ENCODE measurements at regions not wholly inside any gene's neighbourhood (a gene's known extent, or its start where the extent isn't known, plus 50 kb on each side); places are given as distances from the start of the nearest gene placed in this dataset.

DNA sequence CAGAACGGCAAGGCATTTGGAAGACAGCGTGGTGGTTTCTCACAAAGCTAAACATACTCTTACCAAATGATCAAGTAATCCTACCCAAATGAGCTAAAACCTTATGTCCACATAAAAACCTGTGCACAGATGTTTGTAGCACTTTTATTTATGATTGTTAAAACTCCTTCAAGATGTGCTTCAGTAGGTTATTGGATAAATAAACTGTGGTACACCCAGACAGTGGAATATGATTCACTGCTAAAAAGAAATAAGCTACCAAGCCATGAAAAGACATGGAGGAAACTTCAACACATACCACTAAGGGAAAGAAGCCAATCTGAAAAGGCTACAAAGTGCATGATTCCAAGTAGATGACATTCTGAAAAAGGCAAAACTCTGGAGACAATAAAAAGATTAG is 94.2 kb downstream of the FOXD1 start:
- Histone ChIP-seq H3K4me1 (ENCODE audit: insufficient read depth, low read length) (no peaks in the 10 kb centered on the region), H3K27me3 (ENCODE audit: insufficient read depth, low read length) (no peaks in the 10 kb centered on the region), H3K36me3 (ENCODE audit: insufficient read depth, low read depth, low read length) (no peaks in the 10 kb centered on the region), H3K9ac (ENCODE audit: low read depth, low read length) (no peak overlapping the region), H3K4me3 (ENCODE audit: low read length) (no peak overlapping the region), H3K27ac (ENCODE audit: low read length) (no peak overlapping the region), H3K9me3 (ENCODE audit: insufficient read depth, low read depth, low read length) (peaks cover 8% of the 10 kb centered on the region)

DNA sequence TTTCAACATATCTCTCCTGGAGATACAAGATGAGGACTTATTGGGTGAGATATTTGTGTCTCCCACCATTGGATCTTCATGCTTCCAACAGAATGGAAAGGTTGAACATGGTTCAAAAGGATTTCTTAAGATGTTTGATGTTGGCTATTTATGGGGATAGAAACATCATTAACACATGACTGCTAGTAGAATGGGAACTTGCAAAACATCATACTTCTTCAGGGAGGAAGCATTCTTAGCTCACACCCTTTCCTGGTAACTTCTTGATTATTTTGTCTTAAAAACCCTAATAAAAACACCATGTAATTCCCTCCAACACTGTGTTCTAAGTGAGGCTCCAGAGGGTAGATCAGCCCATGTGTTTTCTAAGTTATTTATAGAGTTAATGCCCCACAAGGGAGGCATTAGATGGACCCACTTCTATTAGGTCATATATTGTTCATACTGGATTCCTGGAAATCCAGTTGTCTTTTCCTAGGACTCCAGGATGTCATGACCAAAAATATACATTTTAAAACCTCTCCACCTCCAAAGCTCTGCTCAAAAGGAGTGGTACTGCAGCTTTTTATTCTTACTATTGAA is 95.8 kb downstream of the FOXD1 start:
- Histone ChIP-seq H3K4me1 (ENCODE audit: insufficient read depth, low read length) (no peaks in the 10 kb centered on the region), H3K27ac (ENCODE audit: low read length) (no peak overlapping the region), H3K36me3 (ENCODE audit: insufficient read depth, low read depth, low read length) (no peaks in the 10 kb centered on the region), H3K9me3 (ENCODE audit: insufficient read depth, low read depth, low read length) (peaks cover 13% of the 10 kb centered on the region), H3K4me3 (ENCODE audit: low read length) (no peak overlapping the region), H3K9ac (ENCODE audit: low read depth, low read length) (no peak overlapping the region), H3K27me3 (ENCODE audit: insufficient read depth, low read length) (no peaks in the 10 kb centered on the region)

DNA sequence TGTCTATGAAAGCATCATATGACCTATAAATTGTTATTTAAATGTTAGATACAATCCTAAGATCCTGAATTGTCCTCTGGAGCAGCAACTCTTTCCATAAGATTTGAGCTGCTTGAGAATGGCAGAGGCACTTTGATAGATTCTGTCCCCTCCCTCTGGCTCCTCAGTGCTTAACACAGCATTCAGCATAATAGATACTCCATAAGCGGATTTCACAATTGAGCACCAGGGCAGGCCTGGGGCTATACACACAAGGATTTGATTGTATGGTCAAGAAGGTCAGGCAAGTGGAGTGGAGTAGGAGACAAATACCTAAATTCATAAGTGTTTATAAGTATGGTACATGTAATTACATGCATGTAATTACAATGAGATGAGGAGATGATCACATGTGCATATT is 96.3 kb downstream of the FOXD1 start:
- H3K9me3 ChIP-seq (ENCODE audit: insufficient read depth, low read depth, low read length) = peaks cover 17% of the 10 kb centered on the region
- no peak overlapping the region for H3K9ac ChIP-seq (ENCODE audit: low read depth, low read length)
- H3K27ac ChIP-seq (ENCODE audit: low read length) = no peak overlapping the region
- no peak overlapping the region for H3K4me3 ChIP-seq (ENCODE audit: low read length)
- H3K36me3 ChIP-seq (ENCODE audit: insufficient read depth, low read depth, low read length) = no peaks in the 10 kb centered on the region
- H3K27me3 ChIP-seq (ENCODE audit: insufficient read depth, low read length) = no peaks in the 10 kb centered on the region
- H3K4me1 ChIP-seq (ENCODE audit: insufficient read depth, low read length) = no peaks in the 10 kb centered on the region

DNA sequence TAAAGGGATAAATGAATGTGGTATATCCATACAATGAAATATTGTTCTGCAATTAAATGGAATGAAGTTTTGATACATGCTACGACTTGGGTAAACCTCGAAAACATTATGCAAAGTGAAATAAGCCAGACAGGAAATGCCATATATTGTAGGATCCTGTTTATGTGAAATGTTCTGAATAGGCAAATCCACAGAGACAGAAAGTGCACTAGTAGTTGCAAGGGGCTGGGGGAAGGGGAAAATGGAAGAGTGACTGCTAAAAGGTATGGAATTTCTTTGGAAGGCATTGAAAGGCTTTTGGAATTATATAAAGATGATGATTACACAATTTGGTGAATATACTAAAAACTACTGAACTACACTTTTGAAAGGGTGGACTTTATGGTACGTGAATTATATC is 97.0 kb downstream of the FOXD1 start:
- no peaks in the 10 kb centered on the region for H3K27me3 ChIP-seq (ENCODE audit: insufficient read depth, low read length)
- no peaks in the 10 kb centered on the region for H3K36me3 ChIP-seq (ENCODE audit: insufficient read depth, low read depth, low read length)

DNA sequence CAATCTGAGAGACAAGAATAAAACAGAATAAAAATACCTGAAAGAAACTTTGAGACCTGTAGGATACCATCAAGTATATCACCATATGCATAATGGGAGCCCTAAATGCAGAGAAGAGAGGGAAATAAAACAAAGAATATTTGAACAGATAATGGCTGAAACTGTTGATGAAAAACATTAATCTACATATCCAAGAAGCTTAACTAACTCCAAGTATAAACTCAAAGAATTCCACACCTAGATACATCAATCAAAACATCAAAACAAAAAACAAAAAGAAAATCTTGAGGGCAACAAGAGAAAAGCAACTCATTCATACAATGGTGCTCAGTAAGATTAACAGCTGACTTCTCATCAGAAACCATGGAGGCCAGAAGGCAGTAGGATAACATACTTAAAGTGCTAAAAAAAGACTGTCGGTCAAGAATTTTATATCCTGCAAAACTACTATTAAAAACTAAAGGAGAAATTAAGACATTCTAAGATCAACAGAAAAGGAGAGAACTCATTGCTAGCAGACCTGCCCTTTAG is 101.6 kb downstream of the FOXD1 start:
- Histone ChIP-seq H3K9me3 (ENCODE audit: insufficient read depth, low read depth, low read length) (peaks cover 31% of the 10 kb centered on the region), H3K4me1 (ENCODE audit: insufficient read depth, low read length) (no peaks in the 10 kb centered on the region), H3K36me3 (ENCODE audit: insufficient read depth, low read depth, low read length) (no peaks in the 10 kb centered on the region), H3K27me3 (ENCODE audit: insufficient read depth, low read length) (no peaks in the 10 kb centered on the region), H3K4me3 (ENCODE audit: low read length) (no peak overlapping the region), H3K9ac (ENCODE audit: low read depth, low read length) (no peak overlapping the region), H3K27ac (ENCODE audit: low read length) (no peak overlapping the region)

More for the DNA sequence above, 97.0 kb downstream of the FOXD1 start:
- Histone ChIP-seq H3K4me1 (ENCODE audit: insufficient read depth, low read length) (no peaks in the 10 kb centered on the region), H3K27ac (ENCODE audit: low read length) (no peak overlapping the region), H3K4me3 (ENCODE audit: low read length) (no peak overlapping the region), H3K9ac (ENCODE audit: low read depth, low read length) (no peak overlapping the region), H3K9me3 (ENCODE audit: insufficient read depth, low read depth, low read length) (peaks cover 17% of the 10 kb centered on the region)

DNA sequence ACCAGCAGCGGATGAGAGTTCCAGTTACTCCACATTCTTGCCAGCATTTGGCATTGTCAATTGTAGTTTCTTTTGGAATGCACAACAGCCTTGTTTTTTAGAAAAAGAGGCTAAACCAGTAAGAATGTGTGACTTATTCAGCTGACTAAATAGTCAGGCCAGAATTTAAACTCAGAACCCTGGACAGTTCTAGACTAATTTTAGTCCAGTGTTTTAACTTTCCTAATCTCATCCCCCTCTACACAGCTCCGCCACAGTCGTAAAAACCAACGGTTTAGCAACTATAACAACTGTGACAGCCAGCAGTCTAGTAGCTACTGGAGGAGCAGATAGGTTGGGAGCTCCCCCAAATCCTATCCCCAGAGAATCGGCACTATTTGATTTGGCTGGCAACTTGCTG is 103.7 kb downstream of the FOXD1 start:
- Histone ChIP-seq H3K27ac (ENCODE audit: low read length) (no peak overlapping the region), H3K9ac (ENCODE audit: low read depth, low read length) (no peak overlapping the region), H3K4me1 (ENCODE audit: insufficient read depth, low read length) (no peaks in the 10 kb centered on the region), H3K9me3 (ENCODE audit: insufficient read depth, low read depth, low read length) (peaks cover 26% of the 10 kb centered on the region; the same call in 1 of the 2 replicates), H3K4me3 (ENCODE audit: low read length) (no peak overlapping the region), H3K27me3 (ENCODE audit: insufficient read depth, low read length) (no peaks in the 10 kb centered on the region), H3K36me3 (ENCODE audit: insufficient read depth, low read depth, low read length) (no peaks in the 10 kb centered on the region)

DNA sequence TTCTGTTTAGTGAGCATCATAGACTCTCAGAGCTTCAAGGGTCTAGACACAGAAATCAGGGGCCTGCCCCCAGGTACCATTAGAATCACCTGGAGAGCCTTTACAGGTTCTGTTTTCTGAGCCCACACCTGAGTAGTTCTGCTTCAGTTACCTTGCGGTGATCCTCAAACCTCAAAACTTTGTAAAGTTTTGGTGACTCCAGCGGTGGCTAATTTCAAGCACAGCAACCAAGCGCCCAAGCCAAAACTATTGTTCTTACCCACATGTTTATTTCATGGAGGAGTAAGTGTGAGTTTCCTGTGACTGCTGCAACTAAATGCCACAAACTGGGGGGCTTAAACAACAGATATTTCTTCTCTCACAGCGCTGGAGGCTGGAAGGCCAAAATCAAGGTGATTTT is 108.9 kb downstream of the FOXD1 start:
- Histone ChIP-seq H3K27me3 (ENCODE audit: insufficient read depth, low read length) (no peaks in the 10 kb centered on the region), H3K9ac (ENCODE audit: low read depth, low read length) (no peak overlapping the region), H3K9me3 (ENCODE audit: insufficient read depth, low read depth, low read length) (no peaks in the 10 kb centered on the region), H3K36me3 (ENCODE audit: insufficient read depth, low read depth, low read length) (no peaks in the 10 kb centered on the region), H3K4me3 (ENCODE audit: low read length) (no peak overlapping the region), H3K27ac (ENCODE audit: low read length) (no peak overlapping the region), H3K4me1 (ENCODE audit: insufficient read depth, low read length) (no peaks in the 10 kb centered on the region)

DNA sequence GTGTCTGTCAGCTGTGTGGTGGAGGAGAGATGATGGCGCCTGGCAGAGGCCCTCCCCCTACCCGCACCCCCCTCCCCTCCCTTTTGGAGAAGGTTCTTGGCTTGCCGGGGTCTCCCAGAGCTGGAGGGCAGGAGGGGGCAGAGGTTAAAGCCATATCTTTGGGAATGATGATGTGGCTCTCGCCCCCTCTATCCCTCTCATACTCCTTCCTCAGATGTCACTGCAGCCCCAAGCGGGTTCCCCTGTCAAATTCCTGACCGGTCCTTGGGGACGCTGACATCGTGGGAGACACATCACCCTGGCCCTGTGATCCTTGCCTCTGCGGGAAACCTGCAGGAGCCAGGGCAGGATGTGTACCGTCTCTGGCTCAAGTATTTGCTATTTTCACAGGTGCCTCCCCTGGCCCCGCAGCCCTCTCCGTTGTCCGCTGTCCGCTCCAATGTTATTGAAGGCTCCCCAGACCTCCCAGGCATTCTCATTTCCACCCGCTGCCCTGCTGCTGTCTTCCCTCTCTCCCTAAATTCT is 109.5 kb downstream of the FOXD1 start:
- H3K4me3 ChIP-seq (ENCODE audit: low read length) = no peak overlapping the region
- no peaks in the 10 kb centered on the region for H3K4me1 ChIP-seq (ENCODE audit: insufficient read depth, low read length)
- no peaks in the 10 kb centered on the region for H3K9me3 ChIP-seq (ENCODE audit: insufficient read depth, low read depth, low read length)
- H3K36me3 ChIP-seq (ENCODE audit: insufficient read depth, low read depth, low read length) = no peaks in the 10 kb centered on the region
- H3K27me3 ChIP-seq (ENCODE audit: insufficient read depth, low read length) = no peaks in the 10 kb centered on the region
- H3K9ac ChIP-seq (ENCODE audit: low read depth, low read length) = no peak overlapping the region
- H3K27ac ChIP-seq (ENCODE audit: low read length) = no peak overlapping the region

DNA sequence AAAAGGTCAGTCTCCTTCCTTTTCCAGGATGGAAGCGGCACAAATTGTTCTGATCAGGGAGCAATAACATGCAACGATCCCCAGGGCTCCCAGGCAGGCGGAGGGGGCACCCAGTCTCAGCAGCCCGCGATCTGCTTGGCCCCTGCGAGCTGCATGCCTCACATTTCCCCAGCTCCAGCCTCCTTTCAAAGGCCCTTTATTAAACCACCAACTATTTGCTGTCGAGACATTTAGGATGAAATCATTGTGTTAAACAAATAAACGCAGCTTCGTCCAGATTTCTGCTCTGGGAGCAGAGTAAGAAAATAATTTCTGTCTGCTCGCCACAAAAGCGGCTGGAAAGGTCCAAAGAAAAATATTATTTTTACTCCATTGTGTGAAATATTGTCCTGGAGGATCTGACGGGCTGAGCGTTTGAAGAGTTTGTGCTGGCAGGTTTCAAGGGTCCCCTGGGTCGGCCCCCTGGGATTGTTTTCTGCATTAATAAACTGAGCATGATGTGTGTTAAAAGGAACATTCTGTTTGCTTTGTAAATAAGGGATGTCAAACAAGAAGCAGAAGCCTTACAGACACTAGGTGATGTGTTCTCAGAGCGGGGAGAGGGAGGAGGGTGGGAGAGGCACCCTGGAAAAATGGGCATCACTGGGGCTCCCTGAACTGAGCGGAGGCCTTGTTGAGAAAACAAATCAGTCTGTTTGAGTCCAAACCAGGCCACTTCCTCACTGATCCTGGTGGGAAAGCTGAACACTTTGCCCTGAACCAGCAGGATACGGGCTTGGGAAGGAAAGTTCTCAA is 110.1 kb downstream of the FOXD1 start:
- Histone ChIP-seq H3K27me3 (ENCODE audit: insufficient read depth, low read length) (no peaks in the 10 kb centered on the region), H3K4me1 (ENCODE audit: insufficient read depth, low read length) (no peaks in the 10 kb centered on the region), H3K36me3 (ENCODE audit: insufficient read depth, low read depth, low read length) (no peaks in the 10 kb centered on the region), H3K9ac (ENCODE audit: low read depth, low read length) (no peak overlapping the region), H3K4me3 (ENCODE audit: low read length) (no peak overlapping the region), H3K27ac (ENCODE audit: low read length) (no peak overlapping the region), H3K9me3 (ENCODE audit: insufficient read depth, low read depth, low read length) (no peaks in the 10 kb centered on the region)

DNA sequence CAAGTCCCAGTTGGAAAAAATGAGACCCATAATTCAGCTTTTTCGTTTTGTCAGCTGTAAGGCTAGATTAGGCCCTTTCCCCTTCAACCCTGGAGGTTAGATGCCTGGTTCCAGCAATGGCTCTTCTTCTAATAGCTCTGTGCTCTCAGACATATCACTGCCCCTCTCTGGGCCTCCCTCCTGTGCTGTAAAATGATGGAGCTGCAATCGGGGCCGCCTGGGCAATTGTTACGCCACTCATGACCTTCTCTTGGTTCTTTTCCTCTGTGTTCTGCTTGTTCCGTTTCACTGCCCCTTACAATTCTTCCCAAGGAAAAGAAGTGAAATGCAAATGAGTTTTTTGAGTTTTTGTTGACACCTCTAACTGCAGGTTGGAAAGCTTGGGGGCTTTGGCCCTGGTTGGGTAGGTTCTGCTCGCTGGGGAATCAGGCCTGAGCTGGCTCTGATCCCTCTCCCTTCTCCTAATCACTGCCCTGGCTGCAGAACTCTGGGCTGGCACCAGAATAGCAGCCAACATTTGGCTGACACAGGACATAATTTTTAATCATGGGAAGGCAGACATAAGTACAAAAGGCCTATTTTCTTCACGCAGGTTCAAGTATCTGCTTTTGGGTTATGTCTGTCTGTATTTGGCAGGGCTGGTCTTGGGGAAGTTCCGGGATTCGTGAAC is 110.9 kb downstream of the FOXD1 start:
- Histone ChIP-seq H3K36me3 (ENCODE audit: insufficient read depth, low read depth, low read length) (no peaks in the 10 kb centered on the region), H3K27ac (ENCODE audit: low read length) (no peak overlapping the region), H3K27me3 (ENCODE audit: insufficient read depth, low read length) (no peaks in the 10 kb centered on the region), H3K9ac (ENCODE audit: low read depth, low read length) (no peak overlapping the region), H3K9me3 (ENCODE audit: insufficient read depth, low read depth, low read length) (no peaks in the 10 kb centered on the region; the same call in 1 of the 2 replicates), H3K4me1 (ENCODE audit: insufficient read depth, low read length) (no peaks in the 10 kb centered on the region), H3K4me3 (ENCODE audit: low read length) (no peak overlapping the region)

DNA sequence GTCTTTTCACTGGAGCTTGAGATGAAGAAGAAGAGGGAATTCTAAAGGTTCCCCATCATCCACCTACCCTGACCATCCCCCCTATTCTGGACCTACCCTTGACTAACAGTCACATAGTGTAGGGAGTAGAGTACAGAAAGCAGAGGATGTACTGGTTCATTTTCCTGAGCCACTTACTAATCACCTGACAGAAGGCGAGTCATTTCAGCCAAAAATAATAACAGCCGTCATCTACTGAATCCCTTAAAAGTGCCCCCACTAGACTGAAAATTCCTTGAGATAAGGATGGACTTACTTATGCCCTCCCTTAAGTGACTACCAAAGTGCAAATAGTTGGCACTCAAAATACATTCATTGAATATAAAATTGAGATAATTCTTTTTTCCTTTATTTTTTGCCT is 112.2 kb downstream of the FOXD1 start:
- no peaks in the 10 kb centered on the region for H3K4me1 ChIP-seq (ENCODE audit: insufficient read depth, low read length)
- no peaks in the 10 kb centered on the region for H3K27me3 ChIP-seq (ENCODE audit: insufficient read depth, low read length)
- no peaks in the 10 kb centered on the region for H3K36me3 ChIP-seq (ENCODE audit: insufficient read depth, low read depth, low read length)
- no peak overlapping the region for H3K4me3 ChIP-seq (ENCODE audit: low read length)
- H3K27ac ChIP-seq (ENCODE audit: low read length) = no peak overlapping the region
- no peak overlapping the region for H3K9ac ChIP-seq (ENCODE audit: low read depth, low read length)
- no peaks in the 10 kb centered on the region; the same call in 1 of the 2 replicates for H3K9me3 ChIP-seq (ENCODE audit: insufficient read depth, low read depth, low read length)

All from iPS-20b (cell line).